Naive thymus-derived CD4-positive, alpha-beta T cell (primary cell): ENCODE measurements at regions not wholly inside any gene's neighbourhood (a gene's known extent, or its start where the extent isn't known, plus 50 kb on each side); places are given as distances from the start of the nearest gene placed in this dataset.

Experiments
- ATAC-seq: fragments of 150-1000 bp; cut with Tn5 transposase; 2 replicates; pipeline ENCODE4 v1.10.0; 2021; ENCODE audit warnings: mild to moderate bottlenecking, moderate library complexity
- CTCF ChIA-PET: fragments of 350-600 bp; sonication (Branson Sonifier 250); formaldehyde crosslinking; loops from one replicate; lab custom pipeline; 2021; ENCODE audit warnings: antibody characterized with exemption; lab: Charles Lee
- POLR2A ChIA-PET: fragments of 350-600 bp; sonication (Branson Sonifier 250); formaldehyde crosslinking; loops from one replicate; lab custom pipeline; 2021; ENCODE audit warnings: antibody characterized with exemption, inconsistent platforms; lab: Charles Lee
- DNase-seq, 9 donors: peaks; one replicate each; pipeline versions ENCODE4 v3.0.0 to v3.0.0-alpha.2; 2020 to 2022; ENCODE audit warnings: mixed read lengths in 1 of 9
- H3K27ac ChIP-seq: one replicate; pipeline ENCODE4 v1.7.0; 2013; ENCODE audit warnings: mild to moderate bottlenecking, low read depth, low read length, moderate library complexity
- H3K27me3 ChIP-seq, 2 donors: one replicate each; pipeline ENCODE4 v1.7.0; 2013; ENCODE audit warnings: low read length in 2 of 2, mild to moderate bottlenecking in 2 of 2, moderate library complexity in 2 of 2; ENCODE audit not compliant: control insufficient read depth in 2 of 2, insufficient read depth in 2 of 2
- H3K36me3 ChIP-seq, 3 experiments: 1 replicate in 2 of 3; 2 replicates in 1 of 3; pipeline ENCODE4 v1.7.0; 2013; ENCODE audit warnings: low read length in 3 of 3, mild to moderate bottlenecking in 3 of 3, moderate library complexity in 1 of 3; ENCODE audit not compliant: insufficient read depth in 3 of 3, control insufficient read depth in 2 of 3
- H3K4me1 ChIP-seq, 2 donors: one replicate each; pipeline ENCODE4 v1.7.0; 2013; ENCODE audit warnings: low read length in 2 of 2, mild to moderate bottlenecking in 2 of 2, moderate library complexity in 1 of 2; ENCODE audit not compliant: control insufficient read depth in 2 of 2, insufficient read depth in 2 of 2
- H3K4me3 ChIP-seq: 2 replicates; pipeline ENCODE4 v1.7.0; 2013; ENCODE audit warnings: mild to moderate bottlenecking, low read length
- H3K9me3 ChIP-seq, 3 experiments: 1 replicate in 2 of 3; 2 replicates in 1 of 3; pipeline ENCODE4 v1.7.0; 2013; ENCODE audit warnings: low read length in 3 of 3; ENCODE audit not compliant: control insufficient read depth in 2 of 3
- H3K27ac Mint-ChIP-seq, 9 donors: one replicate each; pipeline ENCODE4 v1.8.0; 2020 to 2022; ENCODE audit warnings: mixed read lengths in 9 of 9, mild to moderate bottlenecking in 8 of 9, moderate library complexity in 5 of 9, inconsistent platforms in 2 of 9
- H3K27me3 Mint-ChIP-seq, 5 donors: one replicate each; pipeline ENCODE4 v1.8.0; 2021 to 2022; ENCODE audit warnings: mixed read lengths in 5 of 5, mild to moderate bottlenecking in 1 of 5
- H3K36me3 Mint-ChIP-seq, 5 donors: one replicate each; pipeline ENCODE4 v1.8.0; 2020 to 2022; ENCODE audit warnings: mixed read lengths in 5 of 5, mild to moderate bottlenecking in 3 of 5, inconsistent platforms in 1 of 5
- H3K4me1 Mint-ChIP-seq, 7 donors: one replicate each; pipeline ENCODE4 v1.8.0; 2020 to 2022; ENCODE audit warnings: mixed read lengths in 7 of 7, mild to moderate bottlenecking in 3 of 7, inconsistent platforms in 1 of 7
- H3K4me3 Mint-ChIP-seq, 10 donors: one replicate each; pipeline ENCODE4 v1.8.0; 2020 to 2022; ENCODE audit warnings: mild to moderate bottlenecking in 10 of 10, mixed read lengths in 10 of 10, moderate library complexity in 6 of 10, inconsistent platforms in 2 of 10
- H3K9me3 Mint-ChIP-seq, 11 donors: one replicate each; pipeline ENCODE4 v1.8.0; 2020 to 2022; ENCODE audit warnings: mixed read lengths in 11 of 11, mild to moderate bottlenecking in 4 of 11, inconsistent platforms in 1 of 11, moderate library complexity in 1 of 11
- intact Hi-C, 2 donors: fragments of 100-400 bp; cut with micrococcal nuclease; formaldehyde crosslinking; loops; one replicate each; pipeline ENCODE4 v1.15.1; 2023

DNA sequence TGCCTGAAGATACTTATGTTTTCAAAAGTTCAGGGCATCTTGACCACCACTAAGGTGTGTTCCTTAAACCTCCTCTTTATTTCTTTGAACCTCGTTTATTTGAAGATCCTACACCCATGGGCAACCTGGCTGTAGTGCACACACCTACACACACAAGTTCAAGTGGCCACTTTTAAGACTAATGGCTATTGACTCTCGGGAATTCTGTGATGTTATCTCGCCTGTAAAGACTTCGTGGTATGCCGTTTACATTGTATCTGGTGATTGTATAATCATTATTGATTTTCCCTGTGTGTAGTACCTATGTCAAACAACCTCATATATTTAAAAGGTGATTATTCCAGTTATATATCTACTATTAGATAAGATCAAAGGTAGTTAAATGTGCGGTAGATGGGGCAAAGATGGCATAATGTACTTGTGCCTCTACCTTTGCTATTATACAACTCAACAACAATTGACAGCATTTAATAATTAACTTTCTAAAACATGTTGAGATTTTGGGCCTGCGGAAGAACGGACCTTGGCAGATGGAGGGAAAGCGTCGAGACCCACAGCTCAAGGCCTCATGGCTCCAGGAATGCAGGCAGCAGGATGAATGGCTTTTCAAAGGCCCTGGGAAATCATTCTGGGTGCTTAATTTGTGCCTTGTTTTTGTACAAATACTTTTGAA is 51.4 kb upstream of the IRX2 start:
- H3K27ac ChIP-seq, result no peak overlapping the region
- Mint-ChIP-seq H3K27me3 (peaks cover 0 to 10% (median 0%) of the 10 kb centered on the region in 5 donors), H3K4me1 (no peaks in the 10 kb centered on the region), H3K4me3 (no peak overlapping the region), H3K9me3 (peaks cover 0 to 21% (median 3%) of the 10 kb centered on the region in 11 donors), H3K36me3 (no peaks in the 10 kb centered on the region), H3K27ac (no peak overlapping the region)
- intact Hi-C loops, result no loop called here
- H3K9me3 ChIP-seq, result no peaks in the 10 kb centered on the region
- ChIA-PET CTCF (no interaction called here), POLR2A (no interaction called here)
- H3K36me3 ChIP-seq, result no peaks in the 10 kb centered on the region
- H3K27me3 ChIP-seq, result no peaks in the 10 kb centered on the region
- no peaks in the 10 kb centered on the region for H3K4me1 ChIP-seq
- ATAC-seq, result no peak
- DNase-seq, result no peak
- H3K4me3 ChIP-seq, result no peak overlapping the region

- Mint-ChIP-seq H3K36me3 (no peaks in the 10 kb centered on the region), H3K27ac (no peak overlapping the region), H3K9me3 (peaks cover 0 to 11% (median 1%) of the 10 kb centered on the region in 11 donors), H3K27me3 (peaks cover 0 to 10% (median 3%) of the 10 kb centered on the region in 5 donors), H3K4me3 (no peak overlapping the region), H3K4me1 (no peaks in the 10 kb centered on the region)
- POLR2A ChIA-PET, result no interaction called here
- Histone ChIP-seq H3K27ac (no peak overlapping the region), H3K27me3 (no peaks in the 10 kb centered on the region), H3K4me1 (no peaks in the 10 kb centered on the region), H3K9me3 (no peaks in the 10 kb centered on the region), H3K36me3 (no peaks in the 10 kb centered on the region), H3K4me3 (no peak overlapping the region)
- CTCF ChIA-PET, result no interaction called here
- DNase-seq (no peak), ATAC-seq (no peak)
- intact Hi-C loops, result no loop called here
Observed at GRCh38 chr5:2801577-2802525, 50.4 kb upstream of the IRX2 start.
